ENCODE measurements at regions not wholly inside any gene's neighbourhood (a gene's known extent, or its start where the extent isn't known, plus 50 kb on each side); places are given as distances from the start of the nearest gene placed in this dataset.

DNA sequence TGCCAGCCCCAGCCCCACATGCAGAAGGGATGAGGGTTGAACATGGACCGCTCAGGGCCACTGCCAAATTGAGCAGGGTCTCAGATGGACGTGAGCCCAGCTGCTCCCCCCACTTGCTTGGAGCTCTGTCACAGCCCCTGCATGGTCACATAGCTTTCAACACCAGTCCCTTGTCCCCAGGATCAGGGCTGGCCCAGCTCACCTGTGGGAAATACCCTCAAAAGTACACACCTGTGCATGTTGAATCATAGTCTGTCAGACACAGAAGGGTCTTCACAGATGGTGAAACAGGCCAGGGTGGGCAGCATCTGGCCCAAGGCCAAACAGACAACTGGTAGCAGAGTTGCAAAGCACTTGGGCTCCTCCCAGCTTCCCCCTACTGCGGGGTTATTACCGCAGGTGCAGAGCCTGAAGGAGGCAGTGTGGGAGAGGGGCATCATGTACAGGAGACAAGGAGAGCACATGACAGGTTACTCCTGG, 77.6 kb upstream of the UNC5B start:
- no peak for FAIRE-seq
- H3K9me3 ChIP-seq (ENCODE audit: control insufficient read depth, low read depth, low read length), result no peaks in the 10 kb centered on the region

GRCh38 chr10:71135236-71135635, 77.1 kb upstream of the UNC5B start:
- Histone ChIP-seq H3K27me3 (ENCODE audit: control insufficient read depth, extremely low read depth, insufficient read depth, low read length) (peaks cover 35% of the 10 kb centered on the region), H4K20me1 (ENCODE audit: control insufficient read depth, extremely low read depth, insufficient read depth, low read length) (no peaks in the 10 kb centered on the region), H3K4me1 (ENCODE audit: control insufficient read depth, extremely low read depth, insufficient read depth, low read length) (no peaks in the 10 kb centered on the region), H3K9me1 (ENCODE audit: control insufficient read depth, extremely low read depth, insufficient read depth, low read length) (no peaks in the 10 kb centered on the region), H3K9me3 (ENCODE audit: control insufficient read depth, low read depth, low read length) (no peaks in the 10 kb centered on the region), H3K27ac (ENCODE audit: control insufficient read depth, insufficient read depth, low read length) (no peak overlapping the region), H3K4me2 (ENCODE audit: control insufficient read depth, extremely low read depth, insufficient read depth, low read depth, low read length) (no peak overlapping the region), H2AFZ (ENCODE audit: control insufficient read depth, low read length) (no peak overlapping the region), H3K9ac (ENCODE audit: control insufficient read depth, extremely low read depth, insufficient read depth, low read length) (no peak overlapping the region), H3K36me3 (ENCODE audit: control insufficient read depth in 2 of 2, extremely low read depth in 1 of 2, insufficient read depth in 2 of 2, low read length in 2 of 2) (no peaks in the 10 kb centered on the region), H3K4me3 (ENCODE audit: control insufficient read depth in 2 of 3, extremely low read depth in 1 of 3, insufficient read depth in 2 of 3, low read depth in 1 of 3, low read length in 3 of 3) (no peak overlapping the region), H3K79me2 (ENCODE audit: control insufficient read depth, insufficient read depth, low read length) (no peaks in the 10 kb centered on the region)
- dilution Hi-C loops (cut with MboI; ENCODE audit: extremely low pct_ligation_motif_present, low sequenced_read_pairs), result no loop called here
- DNase-seq (ENCODE audit: low read depth, low spot score), result no peak
- TF ChIP-seq CTCF (optimal IDR thresholded peaks at IDR 0.05 in 1 of 3, IDR thresholded peaks at IDR 0.05 in 1 of 3, conservative IDR thresholded peaks at IDR 0.05 in 1 of 3; ENCODE audit: extremely low read depth in 1 of 3, insufficient read depth in 2 of 3, low read length in 3 of 3), result no peak
- TF ChIP-seq EZH2 (IDR thresholded peaks at IDR 0.05; ENCODE audit: low read length), result no peak
- FAIRE-seq, result no peak

More for the DNA sequence above, 77.6 kb upstream of the UNC5B start:
- no peak for TF ChIP-seq EZH2 (IDR thresholded peaks at IDR 0.05; ENCODE audit: low read length)
- TF ChIP-seq CTCF (optimal IDR thresholded peaks at IDR 0.05 in 1 of 3, IDR thresholded peaks at IDR 0.05 in 1 of 3, conservative IDR thresholded peaks at IDR 0.05 in 1 of 3; ENCODE audit: extremely low read depth in 1 of 3, insufficient read depth in 2 of 3, low read length in 3 of 3), result no peak
- Histone ChIP-seq H4K20me1 (ENCODE audit: control insufficient read depth, extremely low read depth, insufficient read depth, low read length) (no peaks in the 10 kb centered on the region), H2AFZ (ENCODE audit: control insufficient read depth, low read length) (no peak overlapping the region), H3K36me3 (ENCODE audit: control insufficient read depth in 2 of 2, extremely low read depth in 1 of 2, insufficient read depth in 2 of 2, low read length in 2 of 2) (no peaks in the 10 kb centered on the region), H3K9me1 (ENCODE audit: control insufficient read depth, extremely low read depth, insufficient read depth, low read length) (no peaks in the 10 kb centered on the region), H3K4me2 (ENCODE audit: control insufficient read depth, extremely low read depth, insufficient read depth, low read depth, low read length) (no peak overlapping the region), H3K79me2 (ENCODE audit: control insufficient read depth, insufficient read depth, low read length) (no peaks in the 10 kb centered on the region), H3K4me1 (ENCODE audit: control insufficient read depth, extremely low read depth, insufficient read depth, low read length) (no peaks in the 10 kb centered on the region), H3K9ac (ENCODE audit: control insufficient read depth, extremely low read depth, insufficient read depth, low read length) (no peak overlapping the region), H3K27ac (ENCODE audit: control insufficient read depth, insufficient read depth, low read length) (no peak overlapping the region), H3K4me3 (ENCODE audit: control insufficient read depth in 2 of 3, extremely low read depth in 1 of 3, insufficient read depth in 2 of 3, low read depth in 1 of 3, low read length in 3 of 3) (no peak overlapping the region), H3K27me3 (ENCODE audit: control insufficient read depth, extremely low read depth, insufficient read depth, low read length) (peaks cover 35% of the 10 kb centered on the region)
- DNase-seq (ENCODE audit: low read depth, low spot score), result no peak
- dilution Hi-C loops (cut with MboI; ENCODE audit: extremely low pct_ligation_motif_present, low sequenced_read_pairs), result no loop called here

All from keratinocyte (primary cell).